SKM-1 treated with dmso at 0.1 percent for 144 hours (cell line): ENCODE measurements at regions not wholly inside any gene's neighbourhood (a gene's known extent, or its start where the extent isn't known, plus 50 kb on each side); places are given as distances from the start of the nearest gene placed in this dataset.
"Not testable (repeated sequence)": the region's sequence is repeated elsewhere in the genome, so short reads cannot be mapped to it uniquely, and the experiment has no call there.

Experiments
- DNase-seq: peaks from one replicate; lab custom pipeline; 2025; ENCODE audit not compliant: unreplicated experiment; lab: John Stamatoyannopoulos, UW

DNA sequence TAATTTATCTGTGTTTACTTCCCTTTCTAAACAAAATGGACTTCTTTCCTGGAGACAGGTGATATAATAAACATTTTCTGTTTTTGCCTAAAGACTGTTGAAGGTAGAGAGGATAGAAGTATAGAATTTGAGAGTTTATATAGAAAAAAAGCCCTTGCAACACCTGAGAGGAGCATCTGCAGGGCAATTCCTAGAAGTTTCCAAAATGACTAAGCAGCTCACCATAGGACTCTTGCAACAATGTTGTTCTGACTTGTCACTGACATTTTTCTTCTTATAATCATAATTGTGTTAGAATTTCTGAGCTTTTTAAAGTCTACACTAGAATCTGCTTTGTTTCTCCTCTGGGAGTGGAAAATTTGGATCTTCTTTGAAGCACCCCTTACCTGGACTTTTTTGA lies 216.8 kb downstream of the TUSC1 start:
- no peak for DNase-seq

DNA sequence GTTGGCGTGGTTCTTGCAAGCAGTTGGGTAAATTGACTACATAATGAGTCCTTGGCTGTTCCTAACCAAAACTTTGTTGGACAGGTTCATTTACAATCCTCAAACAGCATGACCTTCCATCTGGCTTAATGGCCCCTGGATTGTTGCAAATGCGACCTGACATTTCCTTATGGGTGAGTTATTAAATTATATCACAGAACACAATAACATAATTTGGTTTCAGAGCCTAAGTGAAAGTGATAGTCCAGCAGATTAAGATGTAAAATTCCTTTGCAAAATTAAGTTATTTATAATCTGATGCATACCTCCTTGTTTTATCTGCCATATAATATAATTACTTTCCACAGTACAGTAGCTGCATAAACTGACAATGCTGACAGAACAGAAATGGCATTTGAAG lies 224.4 kb downstream of the TUSC1 start:
- no peak for DNase-seq

DNA sequence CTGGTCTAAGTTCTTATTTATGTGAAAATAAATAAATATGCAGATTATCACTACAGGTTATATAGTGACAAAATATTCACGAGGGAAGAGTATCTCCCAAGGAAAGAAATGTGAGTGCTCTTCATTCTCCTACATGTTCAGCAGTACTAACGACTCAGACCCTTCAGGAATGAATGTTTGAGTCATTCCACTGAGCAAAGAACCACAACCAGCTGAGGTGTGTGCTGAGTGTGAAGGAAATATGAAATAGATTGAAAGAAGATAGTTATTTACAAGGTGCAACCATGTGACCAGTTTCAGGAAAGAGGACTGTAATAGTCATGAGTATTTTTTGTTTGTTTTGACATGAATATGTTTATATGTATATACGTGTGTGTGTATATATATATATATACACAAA lies 228.7 kb downstream of the TUSC1 start:
- no peak for DNase-seq

DNA sequence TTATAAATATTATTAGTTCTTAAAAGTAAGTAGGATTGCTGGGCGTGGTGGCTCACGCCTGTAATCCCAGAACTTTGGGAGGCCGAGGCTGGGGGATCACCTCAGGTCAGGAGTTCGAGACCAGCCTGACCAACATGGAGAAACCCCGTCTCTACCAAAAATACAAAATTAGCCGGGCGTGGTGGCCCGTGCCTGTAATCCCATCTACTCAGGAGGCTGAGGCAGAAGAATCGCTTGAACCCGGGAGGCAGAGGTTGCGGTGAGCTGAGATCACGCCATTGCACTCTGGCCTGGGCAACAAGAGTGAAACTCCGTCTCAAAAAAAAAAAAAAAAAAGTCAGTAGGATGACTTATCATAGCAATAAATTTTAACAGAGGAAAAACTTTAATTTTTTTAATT lies 232.5 kb downstream of the TUSC1 start:
- DNase-seq, result not testable (repeated sequence)

DNA sequence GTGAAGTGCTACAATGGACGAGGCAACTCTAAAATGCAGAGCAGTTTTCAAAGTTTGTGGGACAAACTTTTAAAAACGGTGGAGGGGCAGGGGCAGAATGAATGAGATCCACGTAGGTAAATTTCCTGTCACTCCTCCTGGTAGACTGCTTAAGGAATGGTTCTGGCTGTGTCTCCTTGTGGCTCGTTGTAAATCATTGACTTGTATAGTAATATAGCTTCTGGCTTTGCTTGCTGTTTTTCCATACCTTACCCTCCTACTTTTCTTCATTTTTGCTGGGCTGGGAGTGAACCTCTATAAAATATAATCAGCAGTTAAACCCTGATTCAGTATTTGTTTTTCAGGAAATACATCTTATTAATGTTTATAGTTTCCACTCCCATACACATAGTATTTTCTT lies 235.7 kb downstream of the TUSC1 start:
- no peak for DNase-seq

DNA sequence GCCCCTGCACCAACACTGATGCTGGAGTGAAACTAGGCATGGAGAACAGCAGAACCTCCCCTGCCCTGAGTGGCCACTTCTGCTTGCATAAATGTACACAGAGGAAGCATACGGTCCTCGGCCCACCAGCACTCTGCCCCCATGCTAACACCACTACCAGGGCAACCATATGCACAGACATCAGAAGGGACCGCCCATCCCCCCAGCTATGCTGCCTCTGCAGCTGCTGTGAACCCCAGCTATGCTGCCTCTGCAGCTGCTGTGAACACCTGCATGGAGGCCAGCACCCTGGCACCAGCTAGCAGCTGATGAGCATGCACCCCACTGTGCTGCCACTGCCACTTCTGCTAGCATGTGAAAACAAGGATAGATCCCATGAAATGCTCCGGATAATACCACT lies 250.3 kb downstream of the TUSC1 start:
- no peak for DNase-seq

DNA sequence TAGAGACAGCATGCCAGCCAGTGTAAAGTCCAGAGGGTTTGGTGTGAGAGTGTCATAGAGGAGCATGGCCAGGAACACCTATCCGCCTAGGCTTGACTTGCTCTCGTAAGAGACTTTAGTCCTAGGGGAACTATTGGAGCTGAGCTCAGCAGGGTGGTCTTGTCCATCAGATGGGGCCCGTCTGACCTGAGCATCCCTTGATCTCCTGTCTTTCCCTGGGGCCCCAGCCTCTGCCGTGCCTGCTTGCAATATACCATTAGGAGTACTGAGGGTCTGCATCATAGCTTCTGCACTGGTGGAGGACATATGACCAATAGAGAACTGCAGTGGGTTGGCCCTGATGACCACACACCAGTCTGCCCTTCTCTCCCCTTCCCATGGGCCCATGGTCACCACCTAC lies 251.0 kb downstream of the TUSC1 start:
- DNase-seq, result no peak

DNA sequence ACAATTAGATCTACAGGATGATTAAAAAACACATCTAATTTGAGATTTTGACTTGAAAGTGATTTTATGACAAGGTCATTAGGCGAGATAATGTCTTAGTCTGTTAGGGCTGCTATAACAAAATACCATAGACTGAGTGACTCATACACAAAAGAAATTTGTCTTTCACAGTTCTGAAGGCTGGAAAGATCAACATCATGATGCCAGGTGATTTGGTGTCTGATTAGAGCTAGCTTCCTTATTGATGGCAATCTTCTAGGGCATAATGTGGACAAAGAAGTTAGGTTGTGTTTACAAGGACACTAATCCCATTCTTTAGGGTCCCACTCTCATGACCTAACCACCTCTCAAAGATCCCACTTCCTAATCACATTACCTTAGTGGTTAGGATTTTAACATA lies 256.7 kb downstream of the TUSC1 start:
- DNase-seq, result no peak

DNA sequence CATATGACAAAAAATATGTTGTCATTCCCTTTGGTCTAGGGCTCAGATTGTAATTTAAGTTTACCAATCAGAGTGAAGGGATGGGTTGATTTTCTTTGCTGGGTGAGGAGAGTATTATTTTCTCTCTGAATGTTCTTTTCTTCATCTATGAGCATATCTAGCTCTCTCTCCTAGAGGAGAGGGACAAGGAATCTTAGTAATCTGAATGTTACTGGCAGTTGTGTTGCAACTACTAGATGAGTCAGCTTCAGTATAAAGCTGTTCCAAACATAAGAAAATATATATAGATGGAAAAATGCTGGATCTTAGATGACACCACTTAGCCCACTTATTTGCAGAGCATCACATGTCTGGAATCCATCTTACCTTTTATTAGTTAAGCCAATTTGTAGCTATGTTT lies 259.3 kb downstream of the TUSC1 start:
- DNase-seq, result no peak

DNA sequence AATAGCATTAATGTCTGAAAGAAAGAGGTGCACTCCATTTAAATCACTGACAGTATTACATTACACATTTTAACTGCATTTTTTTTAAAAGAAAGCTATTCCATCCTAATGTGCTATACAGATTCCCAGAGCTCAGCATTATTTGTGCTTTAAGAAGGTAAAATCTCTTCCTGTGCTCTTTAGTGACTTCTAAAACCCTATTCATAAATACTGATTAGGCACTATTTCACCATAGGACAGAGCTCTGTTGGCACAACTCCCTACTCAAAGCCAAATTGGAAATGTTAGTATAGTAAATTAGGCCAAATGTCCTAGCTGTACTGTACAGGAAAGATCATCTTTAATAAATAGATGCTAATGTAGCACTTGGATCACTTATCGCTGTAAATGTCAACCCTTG lies 262.5 kb downstream of the TUSC1 start:
- no peak for DNase-seq

DNA sequence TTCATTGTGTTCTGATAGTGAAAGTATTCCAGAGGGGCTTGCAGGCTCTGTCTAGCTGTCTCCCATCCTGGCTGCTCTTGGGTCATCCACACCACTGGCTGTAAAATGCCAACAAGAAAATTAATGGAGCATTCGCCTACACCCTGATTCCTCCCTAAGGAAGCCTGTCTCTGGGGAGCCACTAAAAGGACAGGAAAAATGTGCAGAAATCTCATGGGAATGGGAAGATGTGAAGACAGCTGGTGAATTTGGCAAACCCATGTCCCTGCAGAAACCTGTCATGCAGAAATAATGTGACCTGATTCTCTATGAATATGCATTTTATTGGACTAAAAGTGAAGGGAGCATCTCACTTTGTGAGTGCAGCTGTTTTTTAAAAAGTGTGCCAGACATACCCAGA lies 265.6 kb downstream of the TUSC1 start:
- no peak for DNase-seq

DNA sequence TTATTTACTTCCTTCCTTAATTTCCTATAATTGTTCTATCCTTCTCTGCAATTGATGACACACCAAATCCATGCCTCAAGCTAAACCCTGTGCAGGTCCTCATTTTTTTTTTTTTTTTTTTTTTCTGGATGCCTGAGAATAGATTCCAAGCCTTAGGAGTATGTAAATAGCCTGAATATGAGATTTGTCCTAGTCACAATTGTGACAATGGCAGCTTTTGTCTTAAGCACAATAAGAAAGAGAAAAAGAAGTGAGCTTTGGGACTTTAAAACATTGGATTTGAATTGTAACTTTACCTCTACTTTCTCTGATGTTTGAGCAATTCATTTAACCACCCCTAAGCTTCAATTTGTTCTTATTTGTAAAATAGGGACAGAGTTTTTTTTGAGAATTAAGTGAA lies 280.5 kb downstream of the TUSC1 start:
- no peak for DNase-seq

DNA sequence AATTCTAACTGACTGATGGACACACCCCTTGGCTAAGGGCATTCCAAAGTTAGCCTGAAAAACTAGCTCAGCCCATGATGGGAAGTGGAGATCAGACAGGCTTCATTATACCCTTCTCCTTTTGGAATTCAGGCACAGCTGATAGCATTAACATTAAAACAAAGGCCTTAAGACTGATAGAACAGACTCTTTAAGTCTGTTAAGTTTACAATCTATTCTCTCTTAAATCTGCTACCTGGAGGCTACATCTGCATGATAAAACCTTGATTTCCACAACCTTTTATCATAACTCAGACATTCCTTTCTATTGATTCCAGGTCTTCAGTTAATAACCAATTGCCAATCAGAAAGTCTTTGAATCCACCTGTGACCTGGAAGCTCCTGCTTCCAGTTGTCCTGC lies 281.4 kb downstream of the TUSC1 start:
- DNase-seq, result no peak

DNA sequence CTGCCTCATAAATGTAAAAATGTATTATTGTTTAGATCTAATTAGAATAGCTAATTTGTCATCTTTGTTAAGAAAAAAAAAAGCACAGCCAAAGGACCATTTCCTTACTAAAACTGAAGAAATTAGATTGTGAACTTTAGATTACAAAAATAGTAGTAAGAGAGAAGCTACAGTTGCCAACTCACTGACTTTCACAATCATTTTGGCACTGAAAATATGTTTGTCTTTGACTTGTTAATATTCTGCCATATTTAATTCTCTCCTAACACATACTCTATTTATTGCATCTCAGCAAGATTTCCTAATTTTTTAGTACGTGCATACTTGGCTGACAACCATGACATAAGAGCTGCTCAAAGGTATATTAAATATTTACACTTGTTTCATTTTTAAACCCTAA lies 297.1 kb downstream of the TUSC1 start:
- DNase-seq, result no peak

DNA sequence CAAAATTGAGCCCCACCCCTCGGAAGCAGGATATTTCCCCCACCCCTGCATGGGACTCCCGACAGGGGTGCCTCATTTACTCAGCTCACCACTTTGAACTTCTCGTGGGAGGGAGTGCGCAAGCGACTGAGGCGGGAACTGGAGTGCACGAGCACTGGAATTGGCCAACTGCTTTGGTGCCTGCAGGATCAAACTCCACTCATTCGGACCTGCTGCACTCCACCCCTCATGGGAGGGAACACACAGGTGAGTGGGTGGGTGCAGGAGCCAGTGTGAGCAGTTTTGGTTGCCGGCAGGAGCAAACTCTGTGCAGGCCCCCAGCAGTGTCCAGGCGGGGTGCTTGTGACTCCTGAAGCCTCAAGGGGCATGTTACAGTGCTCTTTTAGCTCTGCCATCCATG lies 301.2 kb downstream of the TUSC1 start:
- no peak for DNase-seq

DNA sequence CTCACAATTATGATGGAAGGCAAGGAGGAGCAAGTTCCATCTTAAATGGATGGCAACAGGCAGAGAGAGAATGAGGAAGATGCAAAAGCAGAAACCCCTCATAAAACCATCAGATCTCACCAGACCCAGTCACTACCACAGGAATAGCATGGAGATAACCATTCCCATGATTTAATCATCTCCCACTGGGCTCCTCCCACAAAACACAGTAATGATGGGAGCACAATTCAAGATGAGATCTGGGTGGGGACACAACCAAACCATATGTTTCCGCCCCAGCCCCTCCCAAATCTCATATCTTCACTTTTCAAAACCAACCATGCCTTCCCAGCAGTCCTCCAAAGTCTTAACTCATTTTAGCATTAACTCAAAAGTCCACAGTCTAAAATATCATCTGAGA lies 304.0 kb downstream of the TUSC1 start:
- DNase-seq, result no peak

DNA sequence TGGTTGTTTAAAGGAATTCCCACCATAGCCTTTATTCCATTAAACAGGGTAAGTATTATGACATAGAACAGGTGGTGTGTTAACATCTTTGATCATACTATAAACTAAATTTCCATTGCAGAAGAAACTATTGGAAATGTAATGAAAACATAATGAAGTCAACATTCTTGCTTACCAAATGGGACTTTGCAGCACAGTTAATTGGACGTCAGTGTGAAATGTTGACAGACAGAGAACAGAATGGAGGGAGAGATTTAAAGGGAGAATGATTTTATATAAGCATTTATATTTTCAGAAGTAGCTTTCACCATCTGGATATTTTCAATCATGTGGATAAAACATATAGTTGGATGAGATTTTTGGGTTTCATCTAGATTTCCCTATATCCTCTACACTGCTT lies 311.3 kb downstream of the TUSC1 start:
- no peak for DNase-seq

DNA sequence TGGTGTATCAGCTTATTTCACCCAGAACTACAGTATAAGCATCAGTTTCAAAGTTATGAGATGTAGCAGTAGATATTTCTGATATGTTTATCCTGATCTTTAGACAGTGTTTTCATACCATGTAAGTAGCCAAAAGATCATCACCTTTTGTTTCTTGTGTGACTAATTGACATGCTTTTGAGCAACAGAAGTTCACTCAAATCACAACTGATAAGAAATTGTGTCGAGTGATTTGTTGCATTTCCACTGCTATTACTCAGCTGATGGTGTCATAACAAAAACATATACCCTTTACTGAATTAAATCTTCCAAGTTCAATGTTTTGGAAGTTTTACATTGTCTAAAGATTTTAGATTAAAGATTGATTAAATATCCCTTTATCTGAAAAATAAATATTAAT lies 324.5 kb downstream of the TUSC1 start:
- no peak for DNase-seq

DNA sequence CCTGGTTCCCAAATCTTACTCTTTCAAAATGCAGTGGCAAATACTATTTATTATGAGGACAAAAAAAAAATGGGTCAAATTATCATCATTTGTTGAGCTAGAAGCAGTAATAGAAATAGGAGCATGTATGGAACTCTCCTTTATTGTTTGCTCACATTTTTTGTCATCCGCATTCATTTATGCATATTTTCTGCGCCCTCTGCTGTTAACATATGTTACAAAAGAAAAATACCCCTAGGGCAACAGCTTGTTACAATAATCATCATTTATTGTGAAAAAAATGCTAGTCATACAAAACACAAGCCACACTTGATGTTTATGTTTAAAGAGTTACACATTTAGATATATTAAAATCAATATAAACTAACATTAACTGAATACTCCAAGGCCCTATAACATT lies 328.2 kb downstream of the TUSC1 start:
- no peak for DNase-seq

DNA sequence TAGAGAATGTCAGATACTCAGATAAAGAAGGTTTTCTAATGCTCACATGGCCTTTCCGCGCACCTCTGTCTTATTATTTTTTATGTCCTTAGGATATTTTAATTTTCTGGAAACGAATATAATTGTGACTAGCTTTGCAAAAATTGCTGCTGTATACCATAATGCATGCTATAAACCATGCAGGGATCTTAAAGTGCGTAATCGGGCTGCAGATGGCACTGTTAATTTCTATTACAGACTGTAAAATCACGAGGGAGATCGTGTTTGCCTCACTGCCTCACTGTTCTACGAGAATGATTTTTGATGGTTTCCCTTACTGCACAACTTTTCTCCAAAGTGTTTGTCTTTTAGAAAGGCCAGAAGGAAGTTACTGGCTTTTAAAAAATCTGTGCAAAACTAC lies 356.1 kb downstream of the TUSC1 start:
- no peak for DNase-seq

DNA sequence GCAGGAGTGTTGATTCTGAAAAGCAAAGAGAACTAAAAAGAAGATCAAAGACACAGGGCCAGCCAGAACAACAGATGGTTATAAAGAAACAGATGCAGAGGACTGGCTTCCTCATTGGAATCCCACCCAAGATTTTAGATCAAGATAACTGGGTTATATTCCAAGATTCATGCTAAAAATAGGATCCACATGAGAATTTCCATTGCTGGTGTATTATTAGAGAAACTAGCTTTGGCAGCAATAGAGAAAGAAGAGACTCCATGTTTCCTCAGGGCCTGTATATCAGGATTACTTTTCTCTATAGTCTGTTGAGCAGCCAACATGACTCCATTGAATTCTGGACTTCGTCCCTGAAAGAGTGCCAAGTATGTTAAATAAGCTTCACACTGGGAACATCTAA lies 367.3 kb downstream of the TUSC1 start:
- DNase-seq, result no peak

DNA sequence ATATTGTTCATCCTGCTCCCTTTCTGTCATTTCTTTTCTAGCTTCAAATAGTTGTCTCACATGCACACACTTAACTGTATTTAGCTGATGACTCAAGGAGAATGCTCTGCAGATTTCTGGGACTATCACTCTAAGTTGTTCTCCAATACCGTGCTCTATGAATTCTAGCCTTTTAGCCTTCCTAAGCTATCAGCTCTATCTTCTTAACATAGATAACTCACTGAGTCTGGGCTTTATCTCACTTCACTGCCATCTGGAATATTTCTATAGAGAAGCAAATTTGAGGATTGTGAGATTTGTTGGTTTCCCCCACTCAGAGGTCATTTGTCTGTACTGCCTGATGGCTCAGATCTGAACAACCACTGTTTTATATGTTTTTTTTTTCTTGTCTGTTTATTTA lies 369.7 kb downstream of the TUSC1 start:
- DNase-seq, result no peak

DNA sequence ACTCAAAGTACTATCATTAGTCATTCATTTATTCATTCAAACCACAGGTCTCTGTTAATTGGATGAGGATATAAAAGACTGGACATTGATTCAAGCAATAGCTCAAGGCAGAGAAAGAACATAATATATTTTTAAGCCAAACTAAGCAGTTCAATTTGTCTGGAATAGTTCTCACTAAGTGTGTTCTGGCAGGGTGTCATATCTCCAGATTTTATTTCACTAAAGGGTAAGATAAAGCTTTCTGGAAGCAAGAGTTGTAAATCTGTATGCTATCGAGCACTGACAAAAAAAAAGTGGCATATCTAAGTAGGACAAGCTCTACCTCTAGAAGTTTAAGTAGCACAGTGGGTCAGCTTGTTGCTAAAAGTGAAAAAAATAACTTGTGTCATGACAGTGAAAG lies 375.6 kb downstream of the TUSC1 start:
- DNase-seq, result no peak

DNA sequence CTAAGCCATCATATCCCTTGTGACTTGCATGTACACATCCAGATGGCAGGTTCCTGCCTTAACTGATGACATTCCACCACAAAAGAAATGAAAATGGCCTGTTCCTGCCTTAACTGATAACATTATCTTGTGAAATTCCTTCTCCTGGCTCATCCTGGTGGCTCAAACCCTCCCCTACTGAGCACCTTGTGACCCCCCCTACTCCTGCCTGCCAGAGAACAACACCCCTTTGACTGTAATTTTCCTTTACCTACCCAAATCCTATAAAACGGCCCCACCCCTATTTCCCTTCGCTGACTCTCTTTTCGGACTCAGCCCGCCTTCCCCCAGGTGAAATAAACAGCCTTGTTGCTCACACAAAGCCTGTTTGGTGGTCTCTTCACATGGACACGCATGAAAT lies 390.0 kb downstream of the TUSC1 start:
- not testable (repeated sequence) for DNase-seq
